Lung (tissue), 11 donors: ENCODE measurements at regions not wholly inside any gene's neighbourhood (a gene's known extent, or its start where the extent isn't known, plus 50 kb on each side); places are given as distances from the start of the nearest gene placed in this dataset.
A peak's percentile ranks its signal among the peaks of the same experiment; 100 is the strongest.

Experiments
- ATAC-seq: fragments of 200-7000 bp; cut with Tn5 transposase; one replicate; pipeline ENCODE4 v1.9.1; 2020; ENCODE audit warnings: moderate number of reproducible peaks; ENCODE audit not compliant: insufficient read depth, low FRiP score
- DNase-seq, 3 donors: peaks; one replicate each; pipeline ENCODE4 v3.0.0-alpha.2; 2013 to 2017
- H3K27ac ChIP-seq, 2 donors: one replicate each; pipeline ENCODE4 v1.5.1; 2013; ENCODE audit warnings: mild to moderate bottlenecking in 2 of 2, moderate library complexity in 2 of 2, control low read depth in 1 of 2, inconsistent platforms in 1 of 2, low read depth in 1 of 2, low read length in 1 of 2
- H3K27me3 ChIP-seq, 3 donors: one replicate each; pipeline ENCODE4 v1.5.1; 2013; ENCODE audit warnings: low read length in 2 of 3; ENCODE audit not compliant: control insufficient read depth in 3 of 3, insufficient read depth in 3 of 3
- H3K36me3 ChIP-seq, 4 donors: one replicate each; pipeline ENCODE4 v1.5.1; 2013; ENCODE audit warnings: low read length in 4 of 4, mild to moderate bottlenecking in 1 of 4, moderate library complexity in 1 of 4; ENCODE audit not compliant: control insufficient read depth in 4 of 4, insufficient read depth in 4 of 4
- H3K4me1 ChIP-seq, 5 donors: one replicate each; pipeline ENCODE4 v1.5.1; 2013; ENCODE audit warnings: low read length in 5 of 5, mild to moderate bottlenecking in 2 of 5, moderate library complexity in 1 of 5; ENCODE audit not compliant: control insufficient read depth in 5 of 5, insufficient read depth in 5 of 5
- H3K4me3 ChIP-seq: one replicate; pipeline ENCODE4 v1.5.1; 2013; ENCODE audit warnings: mild to moderate bottlenecking, control low read depth, moderate library complexity
- H3K9ac ChIP-seq, 2 donors: one replicate each; pipeline ENCODE4 v1.5.1; 2013; ENCODE audit warnings: low read length in 2 of 2, control low read depth in 1 of 2; ENCODE audit not compliant: insufficient read depth in 1 of 2
- H3K9me3 ChIP-seq, 4 donors: one replicate each; pipeline ENCODE4 v1.5.1; 2013; ENCODE audit warnings: low read length in 3 of 4, mild to moderate bottlenecking in 1 of 4, moderate library complexity in 1 of 4; ENCODE audit not compliant: control insufficient read depth in 4 of 4, insufficient read depth in 3 of 4
- WGBS, 2 donors: extraction: QIAGEN DNeasy Blood & Tissue Kit; methylation state at CpG; one replicate each; pipeline ENCODE4 v1.1.7; 2013; 5-methylcytosine and 5-hydroxymethylcytosine counted together
- TF ChIP-seq, protein P1 (sequence below): IDR thresholded peaks from 2 replicates; pipeline ENCODE4 v1.5.1; 2012; ENCODE audit warnings: mild to moderate bottlenecking; ENCODE audit errors: control extremely low read depth, extremely low read depth
- donor health status: control.
- donor health status: control.
- donor health status: Bipolar disorder and iron deficiency.
- donor health status: healthy.
- donor health status: DM: yes; HTN: yes; CAD: no.

DNA sequence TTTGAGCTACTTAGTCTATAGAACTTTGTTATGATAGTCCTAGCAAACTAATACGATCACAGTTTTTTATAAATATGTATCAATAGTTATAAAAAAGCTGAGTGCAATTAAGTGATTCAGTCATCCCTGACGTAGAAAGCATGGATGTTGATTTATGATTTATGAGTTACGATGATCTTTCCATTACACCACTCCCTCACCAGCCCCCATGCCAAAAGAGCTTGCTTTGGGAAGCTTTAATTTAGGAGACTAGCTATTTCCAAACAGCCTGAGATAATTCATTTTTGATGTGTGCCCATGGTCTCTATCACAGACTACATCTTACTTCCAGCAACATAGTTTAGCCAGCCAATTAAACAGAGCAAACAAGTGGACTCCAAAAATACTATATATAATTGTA, 256.8 kb downstream of the GABRG2 start:
- H3K9ac ChIP-seq: no peak overlapping the region
- no peaks in the 10 kb centered on the region for H3K36me3 ChIP-seq
- DNase-seq (no peak), ATAC-seq (no peak)
- TF ChIP-seq, protein P1, sequence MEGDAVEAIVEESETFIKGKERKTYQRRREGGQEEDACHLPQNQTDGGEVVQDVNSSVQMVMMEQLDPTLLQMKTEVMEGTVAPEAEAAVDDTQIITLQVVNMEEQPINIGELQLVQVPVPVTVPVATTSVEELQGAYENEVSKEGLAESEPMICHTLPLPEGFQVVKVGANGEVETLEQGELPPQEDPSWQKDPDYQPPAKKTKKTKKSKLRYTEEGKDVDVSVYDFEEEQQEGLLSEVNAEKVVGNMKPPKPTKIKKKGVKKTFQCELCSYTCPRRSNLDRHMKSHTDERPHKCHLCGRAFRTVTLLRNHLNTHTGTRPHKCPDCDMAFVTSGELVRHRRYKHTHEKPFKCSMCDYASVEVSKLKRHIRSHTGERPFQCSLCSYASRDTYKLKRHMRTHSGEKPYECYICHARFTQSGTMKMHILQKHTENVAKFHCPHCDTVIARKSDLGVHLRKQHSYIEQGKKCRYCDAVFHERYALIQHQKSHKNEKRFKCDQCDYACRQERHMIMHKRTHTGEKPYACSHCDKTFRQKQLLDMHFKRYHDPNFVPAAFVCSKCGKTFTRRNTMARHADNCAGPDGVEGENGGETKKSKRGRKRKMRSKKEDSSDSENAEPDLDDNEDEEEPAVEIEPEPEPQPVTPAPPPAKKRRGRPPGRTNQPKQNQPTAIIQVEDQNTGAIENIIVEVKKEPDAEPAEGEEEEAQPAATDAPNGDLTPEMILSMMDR: no peak
- WGBS, 2 donors: 64 to 73% methylated on average over 3 of the region's 3 CpGs
- H3K9me3 ChIP-seq: no peaks in the 10 kb centered on the region
- H3K27me3 ChIP-seq: no peaks in the 10 kb centered on the region
- no peak overlapping the region for H3K4me3 ChIP-seq
- peaks cover 0 to 31% (median 0%) of the 10 kb centered on the region in 5 donors for H3K4me1 ChIP-seq
- H3K27ac ChIP-seq: no peak overlapping the region

DNA sequence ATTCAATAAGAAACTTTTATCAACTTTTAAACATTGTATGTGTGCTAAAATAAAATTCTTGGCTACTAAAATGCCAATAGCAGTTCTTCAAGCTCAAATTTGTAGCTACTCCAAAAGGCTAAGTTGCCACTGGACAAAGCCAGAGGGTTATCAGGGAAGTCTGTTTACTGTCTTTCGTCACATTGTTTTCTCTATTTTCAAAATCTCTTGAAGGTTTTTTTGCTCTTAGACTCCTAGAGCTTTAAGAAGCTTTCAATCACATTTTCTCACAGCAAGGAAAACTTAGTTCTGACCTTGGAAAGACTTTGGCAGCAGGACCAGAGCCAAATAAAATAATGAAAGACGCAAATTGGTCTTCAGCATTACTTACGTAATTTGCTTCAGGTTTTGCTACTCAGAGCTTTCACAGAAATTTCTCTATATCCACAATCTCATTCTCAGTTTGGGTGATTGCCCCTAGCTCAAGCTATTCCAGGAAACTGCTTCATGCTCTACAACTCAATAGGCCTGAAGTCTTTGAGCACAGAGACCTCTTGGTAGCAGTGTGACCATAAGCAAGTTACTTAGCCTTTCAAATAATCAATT, 257.7 kb downstream of the GABRG2 start:
- TF ChIP-seq, protein P1: no peak
- ATAC-seq: no peak
- Histone ChIP-seq H3K27ac (no peak overlapping the region), H3K27me3 (no peaks in the 10 kb centered on the region), H3K9ac (no peak overlapping the region), H3K9me3 (no peaks in the 10 kb centered on the region), H3K4me1 (peaks cover 0 to 31% (median 0%) of the 10 kb centered on the region in 5 donors), H3K36me3 (no peaks in the 10 kb centered on the region), H3K4me3 (no peak overlapping the region)
- DNase-seq: peak in 1 of 3 donors; percentile 14
- 42 to 75% methylated on average over 3 of the region's 3 CpGs for WGBS, 2 donors

DNA sequence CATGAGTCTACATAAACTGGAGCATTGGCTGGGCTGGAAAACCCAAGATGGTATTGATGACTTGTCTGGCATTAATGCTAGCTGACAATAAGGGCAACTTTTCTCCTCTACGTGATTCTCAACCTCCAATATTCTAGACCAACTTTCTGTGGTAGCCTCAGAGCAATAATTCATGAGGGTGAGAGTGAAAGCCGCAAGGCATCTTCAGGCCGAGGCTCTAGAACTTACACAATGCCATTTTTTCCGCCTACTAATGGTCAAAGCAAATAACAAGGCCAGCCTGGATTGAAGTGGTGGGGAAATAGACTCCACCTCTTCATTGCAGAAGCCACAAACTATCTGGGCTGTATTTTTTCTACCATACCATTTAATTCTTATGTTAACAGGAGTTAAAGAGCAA, 267.4 kb downstream of the GABRG2 start:
- no peak overlapping the region for H3K27ac ChIP-seq
- H3K4me1 ChIP-seq: no peaks in the 10 kb centered on the region
- H3K9me3 ChIP-seq: peaks cover 0 to 5% (median 0%) of the 10 kb centered on the region in 4 donors
- ATAC-seq: no peak
- H3K27me3 ChIP-seq: no peaks in the 10 kb centered on the region
- no peak overlapping the region for H3K4me3 ChIP-seq
- no peaks in the 10 kb centered on the region for H3K36me3 ChIP-seq
- TF ChIP-seq, protein P1: no peak
- H3K9ac ChIP-seq: no peak overlapping the region
- no peak for DNase-seq
- WGBS, 2 donors: 76 to 93% methylated on average over 4 of the region's 4 CpGs
